SH-SY5Y (cell line): ENCODE measurements at regions not wholly inside any gene's neighbourhood (a gene's known extent, or its start where the extent isn't known, plus 50 kb on each side); places are given as distances from the start of the nearest gene placed in this dataset.

Experiments
- GATA2 ChIP-seq: IDR thresholded peaks from 2 replicates; pipeline ENCODE4 v1.6.1; 2011; ENCODE audit warnings: mild to moderate bottlenecking, low read depth, low read length
- GATA3 ChIP-seq: IDR thresholded peaks from 2 replicates; pipeline ENCODE4 v1.6.1; 2011; ENCODE audit warnings: low read depth, mild to moderate bottlenecking, low read length, moderate library complexity

- TF ChIP-seq GATA2, result no peak
- no peak for TF ChIP-seq GATA3
Measured at GRCh38 chr3:174697310-174697709, 161.8 kb upstream of the NAALADL2 start.
